Activated CD4-positive, alpha-beta T cell treated with anti-CD3 and anti-CD28 coated beads for 4 hours (primary cell): ENCODE measurements at regions not wholly inside any gene's neighbourhood (a gene's known extent, or its start where the extent isn't known, plus 50 kb on each side); places are given as distances from the start of the nearest gene placed in this dataset.

ENCODE experiments used
- DNase-seq, 2 donors: peaks; one replicate each; pipeline ENCODE4 v3.0.0-alpha.2; 2020

DNA sequence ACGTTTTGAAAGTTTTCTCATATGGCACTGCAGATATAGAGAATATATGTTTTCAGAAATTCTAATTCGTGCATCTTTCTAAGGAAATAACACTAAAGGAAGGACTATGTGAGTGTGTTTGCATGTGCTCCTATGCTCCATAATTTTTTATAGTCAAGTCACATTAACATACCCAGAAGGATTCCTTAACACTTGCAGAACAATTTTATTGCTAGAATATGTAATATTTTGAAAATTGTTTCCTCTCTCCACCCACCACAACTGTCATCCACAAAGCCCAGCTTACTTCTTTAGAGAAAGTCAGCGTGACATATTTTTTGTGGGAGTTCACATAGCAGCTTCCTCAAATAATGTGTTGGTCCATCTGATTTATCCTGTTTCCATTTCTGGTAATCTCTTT, 604.6 kb upstream of the MGAT4C start:
- DNase-seq, result no peak

- no peak for DNase-seq
Observed at GRCh38 chr12:86852451-86852850, 596.3 kb upstream of the MGAT4C start.

DNA sequence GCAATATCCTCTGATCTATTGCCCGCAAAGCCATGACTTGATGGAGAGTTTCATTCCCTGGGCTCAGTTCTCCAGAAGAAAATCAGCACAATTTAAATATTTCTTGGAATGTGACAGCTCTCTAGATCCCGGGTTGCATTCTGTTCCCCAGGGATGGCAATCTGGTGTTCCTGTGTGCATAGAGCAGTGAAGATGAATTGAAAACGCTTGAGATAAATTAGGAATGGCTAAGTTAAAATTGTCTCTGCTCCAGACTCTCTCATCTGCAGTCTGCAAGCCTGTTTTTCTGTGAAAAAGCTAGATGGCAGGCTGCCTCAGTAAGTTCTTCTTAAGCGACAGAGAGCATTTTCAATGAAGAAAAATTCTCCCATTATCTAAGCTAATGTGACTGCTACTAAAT, 582.5 kb upstream of the MGAT4C start:
- no peak for DNase-seq

DNA sequence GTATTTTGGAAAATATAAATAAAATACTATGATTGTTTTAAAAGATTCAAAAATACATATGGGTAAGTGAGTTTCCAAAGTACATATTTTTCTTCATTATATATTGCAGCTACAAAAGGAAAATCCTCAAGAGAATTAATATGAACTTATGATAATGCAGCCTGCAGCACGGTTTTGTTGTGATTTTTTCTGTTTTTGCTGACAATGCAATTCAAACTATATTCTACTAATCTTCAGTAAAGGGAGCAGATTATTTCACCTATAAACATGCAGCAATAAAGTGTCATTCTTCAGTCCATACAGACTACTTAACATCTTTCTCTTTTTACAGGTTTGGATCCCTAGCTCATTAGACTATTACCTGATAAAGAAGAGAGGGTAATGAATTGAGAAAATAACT, 582.1 kb upstream of the MGAT4C start:
- no peak for DNase-seq

DNA sequence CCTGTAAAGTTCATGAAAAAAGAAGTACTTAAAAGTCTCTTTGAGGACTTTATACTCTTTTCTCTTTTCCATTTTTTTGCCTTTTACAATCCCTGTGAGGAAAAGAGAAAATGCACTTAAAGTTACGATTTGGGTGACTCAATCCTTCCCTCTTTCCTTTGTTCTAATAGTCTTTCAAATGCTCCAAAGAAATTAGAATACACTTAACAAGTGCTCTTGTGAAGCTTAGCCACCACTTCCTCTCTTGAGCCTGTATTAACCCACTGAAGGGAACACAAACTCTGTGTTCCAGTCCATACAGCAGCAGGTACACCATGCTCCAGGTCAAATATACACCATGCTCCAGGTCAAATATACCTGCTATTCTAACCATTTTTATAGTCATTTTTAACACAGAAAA, 581.1 kb upstream of the MGAT4C start:
- no peak for DNase-seq

DNA sequence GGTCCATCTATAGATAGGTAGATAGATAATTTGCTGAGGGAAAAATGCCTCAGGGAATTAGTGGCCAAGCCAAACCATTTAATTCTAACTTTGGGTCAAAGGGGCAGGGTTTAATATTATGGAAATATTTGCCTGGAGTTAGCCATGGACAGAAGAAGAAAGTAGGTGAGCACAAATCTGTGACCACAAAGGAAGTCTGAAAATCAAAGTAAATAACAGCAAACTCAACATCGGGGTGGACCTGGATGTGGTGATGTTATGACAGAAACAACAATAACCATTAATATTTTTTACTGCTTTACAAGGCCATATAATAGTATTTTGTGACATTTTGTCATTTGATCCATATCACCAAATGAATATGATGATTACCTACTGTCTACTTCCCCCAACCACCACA, 578.0 kb upstream of the MGAT4C start:
- no peak for DNase-seq

DNA sequence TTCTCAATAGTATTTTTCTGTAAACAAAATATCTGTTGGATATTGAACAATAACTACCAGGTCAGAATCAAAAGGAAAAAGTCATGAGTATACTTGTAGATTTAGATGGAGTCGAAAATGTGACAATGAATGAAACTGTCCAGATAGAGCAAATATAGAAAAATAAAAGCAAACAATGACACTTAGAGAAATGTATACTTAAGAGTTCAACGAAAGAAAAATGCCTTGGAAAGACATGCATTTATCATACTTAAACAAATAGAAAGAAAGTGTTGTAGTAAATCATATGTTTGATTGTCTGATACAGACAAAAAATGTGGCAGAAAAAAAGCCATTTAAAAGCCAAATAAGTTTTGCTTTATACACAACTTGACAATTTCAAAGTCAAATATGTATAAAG, 571.2 kb upstream of the MGAT4C start:
- DNase-seq, result no peak

- DNase-seq, result no peak
Observed at GRCh38 chr12:86826051-86826450, 569.9 kb upstream of the MGAT4C start.

GRCh38 chr12:86801439-86801838, 545.2 kb upstream of the MGAT4C start:
- DNase-seq, result no peak

- DNase-seq, result no peak
Observed at GRCh38 chr12:86799616-86800015, 543.4 kb upstream of the MGAT4C start.

GRCh38 chr12:86796550-86796949, 540.4 kb upstream of the MGAT4C start:
- DNase-seq, result no peak

DNA sequence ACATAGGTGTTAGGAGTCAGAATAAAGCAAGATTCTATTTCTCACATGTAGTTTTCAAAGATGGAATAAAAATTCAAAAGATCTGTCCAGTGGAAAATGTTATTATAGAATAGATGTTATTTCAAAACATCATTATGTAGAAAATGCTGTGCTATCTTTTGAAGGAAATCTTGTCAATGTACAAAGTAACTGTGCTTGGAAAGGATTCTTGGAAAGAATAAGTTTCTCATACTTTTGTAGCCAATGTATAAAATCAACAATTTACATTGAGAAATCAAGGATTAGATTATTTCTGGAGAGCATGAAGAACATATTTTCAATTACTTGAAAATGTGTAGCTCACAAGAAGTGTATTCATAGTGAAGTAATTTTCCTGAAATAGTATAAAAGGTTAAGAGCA, 532.5 kb upstream of the MGAT4C start:
- no peak for DNase-seq

DNA sequence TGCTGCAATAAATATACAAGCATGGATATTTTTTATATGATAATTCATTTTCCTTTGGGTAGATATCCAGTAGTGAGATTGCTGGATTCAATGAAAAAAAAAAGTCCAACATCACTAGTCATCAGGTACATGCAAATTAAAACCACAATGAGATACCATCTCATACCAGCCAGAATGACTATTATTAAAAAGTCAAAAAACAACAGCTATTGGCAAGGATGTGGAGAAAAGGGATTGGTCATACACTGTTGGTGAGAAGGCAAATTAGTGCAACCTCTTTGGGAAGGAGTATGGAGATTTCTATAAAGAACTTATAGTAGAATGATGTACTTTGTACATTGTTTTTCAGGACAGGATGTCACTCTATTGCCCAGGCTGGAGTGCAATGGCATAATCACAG, 531.2 kb upstream of the MGAT4C start:
- no peak for DNase-seq

- no peak for DNase-seq
Observed at GRCh38 chr12:86777325-86777724, 521.1 kb upstream of the MGAT4C start.

DNA sequence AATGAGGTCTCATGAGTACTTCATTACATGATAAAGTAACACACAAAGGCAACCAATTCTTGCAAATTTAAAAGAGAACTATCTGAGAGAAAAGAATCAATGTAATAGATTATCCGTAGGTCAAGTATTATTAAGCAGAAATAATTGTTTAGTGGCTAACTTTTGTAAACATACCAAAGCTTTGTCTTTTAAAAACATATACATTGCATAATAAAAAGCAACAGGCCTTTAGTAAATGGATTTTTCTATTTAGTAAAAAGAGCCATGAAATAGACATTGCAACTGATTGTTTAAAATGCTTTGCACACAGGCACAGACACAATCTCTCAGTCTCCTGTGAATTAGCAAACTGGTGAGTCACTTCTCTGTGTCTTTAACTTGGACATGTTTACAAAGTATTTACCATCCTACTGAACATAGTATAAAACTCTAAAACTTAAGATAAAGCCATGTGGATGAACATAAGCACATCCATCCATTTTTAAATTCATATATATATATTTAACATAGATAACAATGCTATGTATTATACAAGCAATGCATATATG, 518.7 kb upstream of the MGAT4C start:
- DNase-seq, result no peak

DNA sequence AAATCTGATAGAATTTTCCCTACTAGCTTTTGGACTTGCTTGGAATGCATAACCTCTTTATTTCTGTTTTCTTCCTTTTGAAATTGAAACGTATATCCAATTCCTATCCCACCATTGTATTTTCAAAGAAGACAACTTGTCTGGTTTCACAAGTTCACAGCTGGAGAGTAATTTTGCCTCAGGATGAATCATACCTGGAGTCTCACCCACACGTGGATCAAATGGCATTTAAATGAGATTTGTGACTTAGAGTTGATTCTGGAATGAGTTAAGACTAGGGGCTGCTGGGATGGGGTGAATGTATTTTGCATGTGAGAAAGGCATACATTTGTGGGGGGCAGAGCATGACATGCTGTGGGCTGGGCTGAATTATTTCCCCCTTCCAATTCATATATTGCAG, 516.5 kb upstream of the MGAT4C start:
- no peak for DNase-seq

DNA sequence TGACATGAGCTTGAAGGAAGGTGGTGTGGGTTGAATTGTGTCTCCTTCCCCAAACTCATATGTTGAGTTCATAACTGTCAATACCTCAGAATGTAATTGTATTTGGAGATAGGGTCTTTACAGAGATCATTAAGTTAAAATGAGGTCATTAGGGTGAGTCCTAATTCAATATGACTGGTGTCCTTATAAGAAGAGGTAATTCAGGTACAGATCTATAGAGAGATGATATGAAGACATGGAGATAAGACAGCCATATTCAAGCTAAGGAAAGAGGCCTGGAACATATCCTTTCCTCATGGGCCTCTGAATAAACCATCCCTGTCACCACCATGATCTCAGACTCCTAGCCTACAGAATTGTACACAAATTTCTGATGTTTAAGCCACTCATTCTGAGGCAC, 514.7 kb upstream of the MGAT4C start:
- DNase-seq, result no peak

DNA sequence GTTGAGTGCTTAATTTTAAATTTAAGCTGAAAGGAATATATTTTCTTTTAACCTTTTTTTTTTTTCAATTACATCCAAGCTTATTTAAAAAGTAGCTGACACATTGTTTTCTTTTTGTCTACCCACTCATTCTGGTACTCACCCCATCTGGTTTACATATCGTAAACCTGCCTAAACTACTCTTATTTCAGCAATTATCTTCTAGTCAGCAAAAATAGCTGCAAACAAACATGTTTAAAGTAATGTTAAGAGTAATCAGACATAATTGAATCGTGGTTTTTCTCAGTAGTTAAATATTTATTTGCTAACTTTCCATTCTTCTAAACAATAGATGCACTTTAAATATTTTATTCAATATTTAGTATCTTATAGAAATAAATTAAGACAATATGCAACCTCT, 492.7 kb upstream of the MGAT4C start:
- no peak for DNase-seq

DNA sequence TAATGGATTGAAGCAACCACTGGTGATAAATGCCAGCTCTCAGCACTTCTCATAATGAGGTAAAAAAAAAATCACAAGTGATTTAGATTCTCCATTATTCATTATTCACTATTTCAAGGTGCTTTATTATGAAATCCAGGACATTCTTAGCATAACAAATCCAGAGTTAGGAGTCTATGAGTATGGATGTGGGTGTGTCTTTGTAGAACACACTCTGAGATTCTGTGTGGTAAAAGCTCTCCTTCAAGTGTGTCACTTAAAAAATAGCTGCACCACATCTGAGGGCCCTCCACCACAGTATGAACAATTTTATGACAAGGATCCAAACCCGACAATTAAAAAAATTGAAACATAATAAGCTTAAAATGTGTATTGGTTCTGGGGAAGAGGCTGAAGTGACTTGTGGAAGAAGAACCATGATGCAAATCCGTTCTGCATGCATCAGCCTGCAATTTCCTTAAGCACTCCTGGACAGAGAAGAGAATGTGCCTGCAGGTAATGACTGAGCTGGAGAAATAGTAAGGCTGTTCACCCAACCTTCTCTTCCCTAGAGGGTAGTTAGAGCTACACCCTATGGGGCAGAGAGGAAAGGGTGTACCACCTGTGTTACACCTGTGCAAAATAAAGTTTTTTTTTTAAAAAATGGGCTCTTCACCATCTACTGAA, 488.5 kb upstream of the MGAT4C start:
- no peak for DNase-seq

GRCh38 chr12:86743875-86744536, 487.8 kb upstream of the MGAT4C start:
- DNase-seq, result no peak

DNA sequence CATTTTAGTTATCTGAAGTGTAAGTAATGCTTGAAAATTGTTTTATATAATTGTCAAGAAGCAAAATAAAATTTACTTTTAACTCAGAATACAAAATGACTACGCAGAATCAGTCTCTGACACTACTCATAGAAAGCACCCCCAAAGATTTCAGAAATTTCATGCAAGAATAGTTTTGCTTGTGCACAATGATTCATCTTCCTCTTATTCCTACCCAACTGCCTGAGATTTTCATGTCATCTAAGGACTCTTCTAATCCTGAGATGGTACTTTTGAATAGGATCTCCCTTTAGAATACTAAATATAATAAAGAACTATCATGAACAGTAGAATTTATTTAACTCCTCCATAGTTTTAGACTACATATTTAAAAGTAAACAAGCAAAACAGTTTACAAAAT, 485.3 kb upstream of the MGAT4C start:
- DNase-seq, result no peak

- no peak for DNase-seq
Observed at GRCh38 chr12:86735851-86736250, 479.7 kb upstream of the MGAT4C start.

GRCh38 chr12:86735072-86735471, 478.9 kb upstream of the MGAT4C start:
- no peak for DNase-seq

- no peak for DNase-seq
Observed at GRCh38 chr12:86730233-86730632, 474.0 kb upstream of the MGAT4C start.

DNA sequence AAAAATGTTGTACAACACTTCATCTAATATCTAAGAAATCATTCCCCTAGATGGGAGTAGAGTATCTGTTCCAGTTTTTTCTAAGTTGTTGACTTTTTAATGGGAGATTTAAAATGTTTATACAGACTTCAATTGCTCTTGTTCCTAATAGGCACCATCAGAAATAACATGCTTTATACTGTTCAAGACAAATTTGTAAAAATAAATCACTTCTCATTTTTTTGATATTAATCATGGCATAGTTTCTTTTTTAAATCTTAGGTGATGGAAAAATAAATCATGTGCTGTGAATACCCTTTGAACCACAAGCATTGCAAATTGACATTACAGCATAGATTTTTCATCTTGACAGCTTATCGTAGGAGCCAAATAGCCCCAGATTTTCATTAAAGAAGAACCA, 473.5 kb upstream of the MGAT4C start:
- DNase-seq, result no peak
